HG02798 (cell line): ENCODE measurements at regions not wholly inside any gene's neighbourhood (a gene's known extent, or its start where the extent isn't known, plus 50 kb on each side); places are given as distances from the start of the nearest gene placed in this dataset.
"Not testable (repeated sequence)": the region's sequence is repeated elsewhere in the genome, so short reads cannot be mapped to it uniquely, and the experiment has no call there.

Experiments used
- ATAC-seq: cut with Tn5 transposase; IDR thresholded peaks from one replicate; pipeline ENCODE4 v1.9.1; 2021; ENCODE audit warnings: mild to moderate bottlenecking; ENCODE audit not compliant: unreplicated experiment, poor library complexity

DNA sequence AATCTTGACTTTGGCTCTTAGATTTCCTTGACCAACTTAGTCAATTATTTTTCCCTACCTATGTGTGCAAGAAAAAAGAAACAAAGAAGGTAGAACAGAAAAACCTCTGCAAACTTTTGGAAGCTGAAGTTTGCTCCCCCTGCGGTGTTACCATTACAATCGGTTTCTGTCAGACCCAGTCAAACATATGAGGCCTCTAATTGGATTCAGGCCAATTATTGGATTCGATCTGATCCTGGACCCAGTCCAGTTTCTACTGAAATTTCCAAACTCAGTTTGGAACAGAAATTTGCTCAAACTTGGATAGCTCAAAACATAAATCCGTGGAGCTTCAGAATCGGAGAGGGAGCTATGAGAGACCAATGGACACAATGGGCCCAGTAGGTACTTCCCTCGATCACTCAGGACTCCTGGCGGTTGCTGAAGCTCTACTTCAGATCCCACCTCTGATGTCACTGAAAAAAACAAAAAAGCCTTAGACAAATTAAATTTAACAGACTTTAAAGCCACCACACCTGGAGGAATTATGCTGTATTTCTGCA lies 523.9 kb downstream of the DMRTA1 start:
- no peak for ATAC-seq

DNA sequence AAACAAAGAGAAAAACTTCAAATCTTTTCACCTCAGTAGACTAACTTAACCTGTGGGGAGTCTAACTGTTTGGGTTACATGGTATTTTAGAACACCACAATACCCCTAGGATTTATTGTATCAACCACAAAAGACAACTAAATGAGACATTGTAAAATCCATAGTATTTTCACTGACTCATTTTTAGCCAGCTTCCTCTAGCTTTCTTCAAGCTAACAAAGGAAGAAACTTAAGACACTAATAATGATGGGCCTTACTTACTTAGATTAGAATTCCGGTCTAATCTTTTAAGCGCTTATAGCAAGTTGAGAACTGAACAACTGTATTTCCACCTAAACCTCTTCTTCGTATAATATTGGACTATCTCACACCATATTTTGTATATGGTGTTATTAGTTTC lies 529.3 kb downstream of the DMRTA1 start:
- ATAC-seq: no peak

DNA sequence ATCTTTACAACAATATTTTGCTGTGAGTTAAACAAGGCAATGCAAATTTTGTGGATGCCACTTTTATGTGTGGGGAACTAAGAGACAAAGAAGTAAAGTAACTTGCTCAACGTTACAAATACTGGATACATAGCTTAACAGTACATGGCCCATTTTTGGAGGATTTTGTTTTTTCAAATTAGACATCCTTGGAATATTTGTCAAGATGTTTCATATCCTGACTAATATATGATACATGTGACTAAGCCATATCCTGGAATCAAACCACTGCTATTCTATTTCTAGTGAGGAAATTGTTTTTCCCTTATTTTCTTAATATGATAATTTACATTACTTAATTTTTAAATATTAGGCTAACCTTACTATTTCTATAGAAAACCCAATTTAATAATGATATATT lies 529.8 kb downstream of the DMRTA1 start:
- ATAC-seq: no peak

DNA sequence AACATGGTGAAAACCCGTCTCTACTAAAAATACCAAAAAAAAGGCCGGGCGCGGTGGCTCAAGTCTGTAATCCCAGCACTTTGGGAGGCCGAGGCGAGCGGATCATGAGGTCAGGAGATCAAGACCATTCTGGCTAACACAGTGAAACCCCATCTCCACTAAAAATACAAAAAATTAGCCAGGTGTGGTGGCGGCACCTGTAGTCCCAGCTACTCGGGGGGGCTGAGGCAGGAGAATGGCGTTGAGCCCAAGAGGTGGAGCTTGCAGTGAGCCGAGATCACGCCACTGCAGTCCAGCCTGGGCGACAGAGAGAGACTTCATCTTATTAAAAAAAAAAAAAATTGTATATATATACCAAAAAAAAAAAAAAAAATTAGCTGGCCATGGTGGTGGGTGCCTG lies 533.8 kb downstream of the DMRTA1 start:
- not testable (repeated sequence) for ATAC-seq

DNA sequence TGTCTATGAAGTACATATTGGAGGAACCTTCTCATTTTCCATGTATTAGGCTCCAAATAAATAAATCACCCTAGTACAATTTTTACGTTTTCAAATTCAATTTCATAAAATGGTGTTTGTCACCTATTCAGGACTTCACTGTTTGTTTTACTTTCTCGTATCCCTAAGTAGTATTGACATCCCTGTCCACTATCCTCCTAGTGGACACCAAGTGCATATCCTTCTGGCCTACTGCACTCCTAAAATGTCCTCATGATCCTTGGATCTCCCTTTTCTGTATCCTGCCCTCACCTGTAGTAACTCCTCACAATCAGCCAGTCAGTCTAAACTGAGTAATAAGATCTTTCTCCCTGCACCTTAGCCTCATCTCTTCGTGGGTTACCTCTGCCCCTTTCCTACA lies 539.9 kb downstream of the DMRTA1 start:
- no peak for ATAC-seq

DNA sequence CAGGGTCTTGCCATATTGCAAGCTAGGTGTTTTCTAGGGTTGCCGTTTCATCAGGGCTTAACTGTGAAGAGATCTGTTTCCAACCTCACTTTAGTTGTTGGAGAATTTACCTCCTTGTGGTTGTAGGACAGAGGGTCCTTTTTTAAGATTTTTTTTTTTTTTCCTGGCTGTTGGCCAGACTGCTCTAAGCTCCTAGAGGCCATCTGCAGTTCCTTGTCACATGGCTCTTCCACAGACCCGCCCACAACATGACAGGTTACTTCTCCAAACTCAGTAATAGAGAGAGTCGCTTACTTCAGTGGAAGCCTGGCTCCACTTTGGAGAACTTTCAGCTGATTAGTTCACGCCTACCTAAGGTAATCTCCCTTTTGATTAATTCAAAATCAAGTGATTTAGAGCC lies 543.7 kb downstream of the DMRTA1 start:
- ATAC-seq: no peak

DNA sequence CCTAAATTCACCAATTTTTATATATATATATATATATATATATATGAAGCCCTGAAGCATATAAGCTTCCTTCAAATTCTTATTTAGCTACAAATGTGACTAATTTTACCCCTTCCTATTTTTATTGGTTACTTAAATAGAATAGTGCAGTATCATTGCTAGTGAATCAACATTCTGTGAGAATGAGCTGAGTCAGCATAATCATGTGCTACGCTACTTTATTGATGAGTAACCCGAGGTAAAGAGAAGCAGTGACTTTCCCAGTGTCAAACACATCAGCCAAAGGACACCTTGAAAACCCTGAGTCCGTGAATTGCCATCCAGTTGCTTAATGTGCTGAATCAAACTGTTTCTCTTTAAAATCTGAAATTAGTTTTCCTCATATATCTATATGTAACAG lies 546.2 kb downstream of the DMRTA1 start:
- no peak for ATAC-seq

DNA sequence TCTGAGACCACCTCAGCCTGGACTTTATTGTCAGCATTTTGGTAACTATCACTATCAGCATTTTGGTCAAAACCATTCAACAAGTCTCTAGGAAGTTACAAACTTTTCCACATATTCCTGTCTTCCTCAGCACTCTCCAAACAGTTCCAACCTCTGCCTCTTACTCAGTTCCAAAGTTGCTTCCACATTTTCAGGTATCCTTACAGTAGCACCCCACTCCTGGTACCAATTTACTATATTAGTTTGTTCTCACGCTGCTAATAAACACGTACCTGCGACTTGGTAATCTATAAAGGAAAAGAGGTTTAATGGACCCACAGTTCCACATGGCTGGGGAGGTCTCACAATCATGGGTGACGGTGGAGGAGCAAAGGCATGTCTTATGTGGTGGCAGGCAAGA lies 551.3 kb downstream of the DMRTA1 start:
- ATAC-seq: no peak

DNA sequence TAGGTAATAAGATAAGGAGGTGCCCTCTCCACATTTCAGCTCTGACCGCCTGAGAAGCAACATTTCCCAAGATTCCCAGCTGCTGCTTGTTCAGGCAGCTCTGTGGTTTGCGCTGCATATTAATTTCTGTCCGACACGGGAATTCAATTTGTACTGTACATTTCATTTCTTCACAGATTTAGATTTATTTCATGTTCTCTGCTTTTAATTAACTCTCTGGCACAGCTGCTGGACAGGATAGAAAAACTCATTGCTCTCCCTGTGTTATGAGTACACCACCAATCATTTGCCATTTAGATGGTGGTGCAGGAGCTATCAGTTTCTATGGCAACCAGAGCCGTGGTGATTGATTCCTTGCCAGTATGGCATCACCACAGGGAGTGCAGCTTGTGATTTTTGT lies 558.5 kb downstream of the DMRTA1 start:
- no peak for ATAC-seq

DNA sequence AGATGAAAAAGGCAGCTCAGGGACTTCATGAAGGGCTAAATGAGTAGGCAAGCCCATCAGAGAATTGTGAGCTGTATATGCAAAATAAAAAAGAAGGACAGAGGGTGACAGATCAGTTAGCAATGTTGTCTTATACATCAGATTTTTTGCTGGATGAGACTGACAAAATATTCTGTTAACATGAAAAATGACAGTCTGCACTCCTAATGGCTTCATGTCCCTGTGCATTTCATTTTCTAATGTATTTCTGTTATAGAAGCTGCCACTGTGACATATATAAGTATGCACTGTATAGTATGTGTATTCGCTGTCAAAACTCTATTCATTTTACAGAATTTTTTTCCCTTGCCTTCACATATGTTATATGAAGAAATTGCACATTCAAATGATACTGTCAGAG lies 559.5 kb downstream of the DMRTA1 start:
- no peak for ATAC-seq

DNA sequence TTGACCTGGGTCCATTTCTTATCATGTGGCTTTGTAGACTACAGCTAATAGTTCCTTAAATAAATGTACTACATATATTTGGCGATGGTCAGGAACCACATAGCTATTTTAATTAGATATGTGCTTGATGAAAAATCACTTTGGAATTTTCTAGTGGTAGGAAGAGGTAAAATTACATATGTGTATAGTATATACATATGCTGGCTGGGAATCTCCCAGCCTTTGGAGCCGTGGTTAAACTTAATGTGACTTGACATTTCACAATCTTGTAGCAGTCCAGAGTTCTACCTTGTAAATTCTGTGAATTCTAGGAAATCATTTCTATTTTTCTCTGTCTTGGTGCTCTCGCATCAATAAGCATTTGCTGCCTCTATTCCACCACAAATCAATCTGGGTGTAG lies 565.0 kb downstream of the DMRTA1 start:
- no peak for ATAC-seq

DNA sequence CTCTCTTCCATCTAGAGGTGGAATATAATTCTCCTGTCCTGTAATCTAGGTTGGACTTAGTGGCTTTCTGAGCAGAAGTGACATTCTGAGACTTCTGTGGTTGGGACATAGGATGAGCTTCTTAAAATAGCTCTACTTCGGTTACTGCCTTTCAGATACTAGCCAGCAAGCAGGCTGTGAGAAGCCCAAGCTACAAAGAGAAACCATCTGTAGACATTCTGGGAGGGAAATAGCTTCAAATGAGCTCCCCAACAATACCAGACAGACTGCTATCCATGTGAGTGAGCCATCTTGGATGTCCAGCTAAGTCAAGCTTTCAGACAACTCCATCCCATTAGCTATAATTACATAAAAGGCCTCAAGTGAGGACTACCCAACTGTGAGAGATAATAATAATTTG lies 568.9 kb downstream of the DMRTA1 start:
- ATAC-seq: no peak

DNA sequence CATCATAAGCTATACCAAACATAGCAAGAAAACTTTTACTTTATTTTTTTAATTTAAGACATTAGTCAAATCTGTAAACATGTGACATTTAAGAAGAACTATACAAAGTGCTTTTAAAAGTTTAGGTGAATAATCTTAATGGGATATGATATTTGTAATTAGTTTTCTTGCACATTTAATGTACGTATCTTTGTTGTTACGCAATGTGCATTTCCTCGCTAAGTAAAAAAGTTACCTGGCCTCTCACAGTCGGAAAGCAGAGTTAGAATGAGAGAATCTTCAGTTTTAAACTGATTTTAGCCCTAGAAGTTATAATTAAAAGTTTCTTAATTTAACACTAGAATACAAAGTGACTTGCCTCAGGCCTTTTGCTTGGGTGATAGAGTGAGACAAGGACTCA lies 589.8 kb downstream of the DMRTA1 start:
- no peak for ATAC-seq

DNA sequence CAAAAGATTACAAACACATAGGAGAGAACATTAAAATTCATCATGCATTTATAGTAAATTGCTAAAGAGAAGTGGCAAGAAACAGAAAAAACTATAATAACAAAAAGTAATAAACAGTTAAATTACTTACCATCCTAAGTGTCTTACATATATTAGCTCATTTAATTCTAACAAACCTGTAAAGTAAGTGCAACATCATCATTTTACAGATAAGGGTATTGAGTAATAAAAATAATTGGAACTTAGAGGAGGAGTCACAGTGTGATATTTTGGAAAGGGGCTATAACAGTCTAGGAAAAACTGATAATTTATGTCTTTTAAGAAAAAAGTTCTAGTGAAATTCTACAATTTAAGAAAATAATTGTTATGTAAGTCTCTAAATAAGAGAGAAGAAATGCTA lies 592.8 kb downstream of the DMRTA1 start:
- no peak for ATAC-seq

DNA sequence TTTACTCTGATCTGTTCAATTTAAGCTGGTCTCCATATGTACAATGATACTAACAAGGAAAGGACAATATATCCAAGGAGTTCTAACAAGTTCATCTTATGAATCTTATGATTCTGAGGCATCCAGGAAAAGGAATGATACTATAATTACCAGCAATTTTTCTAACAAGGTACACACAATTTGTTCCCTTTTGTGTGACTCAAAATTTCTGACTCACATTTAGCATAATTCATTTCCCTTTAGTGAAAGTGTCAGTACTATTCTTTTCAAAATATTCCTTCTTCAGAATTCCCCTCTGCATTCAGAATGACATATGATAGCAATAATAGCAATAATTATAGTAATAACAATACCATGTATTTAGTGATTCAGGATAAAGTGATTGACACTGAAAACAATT lies 594.8 kb downstream of the DMRTA1 start:
- no peak for ATAC-seq

DNA sequence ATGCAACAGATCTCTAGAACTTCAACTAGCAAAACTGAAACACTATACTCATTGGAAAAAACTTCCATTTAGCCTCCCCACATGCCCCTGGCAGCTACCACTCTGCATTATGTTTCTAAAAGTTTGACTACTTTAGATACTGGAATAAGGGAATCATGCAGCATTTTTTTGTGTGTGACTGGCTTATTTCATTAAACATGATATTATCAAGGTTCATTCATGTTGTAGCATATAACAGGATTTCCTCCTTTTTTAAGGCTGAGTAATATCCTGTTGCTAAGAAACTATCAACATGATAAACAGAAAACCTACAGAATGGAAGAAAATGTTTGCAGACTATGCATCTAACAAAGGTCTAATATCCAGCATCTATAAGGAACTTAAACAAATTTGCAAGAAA lies 597.9 kb downstream of the DMRTA1 start:
- ATAC-seq: no peak

DNA sequence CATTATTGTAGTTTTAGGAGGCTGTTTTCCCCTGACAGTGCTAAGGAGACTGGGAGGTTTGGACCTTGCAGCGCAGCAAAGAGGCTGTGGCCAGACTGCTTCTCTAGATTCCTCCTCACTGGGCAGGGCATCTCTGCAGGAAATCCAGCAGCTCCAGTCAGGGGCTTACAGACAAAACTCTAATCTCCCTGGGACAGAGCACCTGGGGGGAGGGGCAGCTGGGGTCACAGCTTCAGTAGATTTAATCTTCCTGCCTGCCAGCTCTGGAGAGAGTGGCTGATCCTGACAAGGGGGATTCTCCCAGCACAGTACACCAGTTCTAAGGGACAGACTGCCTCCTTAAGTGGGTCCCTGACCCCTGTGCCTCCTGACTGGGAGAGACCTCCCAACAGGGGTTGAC lies 599.4 kb downstream of the DMRTA1 start:
- ATAC-seq: not testable (repeated sequence)

DNA sequence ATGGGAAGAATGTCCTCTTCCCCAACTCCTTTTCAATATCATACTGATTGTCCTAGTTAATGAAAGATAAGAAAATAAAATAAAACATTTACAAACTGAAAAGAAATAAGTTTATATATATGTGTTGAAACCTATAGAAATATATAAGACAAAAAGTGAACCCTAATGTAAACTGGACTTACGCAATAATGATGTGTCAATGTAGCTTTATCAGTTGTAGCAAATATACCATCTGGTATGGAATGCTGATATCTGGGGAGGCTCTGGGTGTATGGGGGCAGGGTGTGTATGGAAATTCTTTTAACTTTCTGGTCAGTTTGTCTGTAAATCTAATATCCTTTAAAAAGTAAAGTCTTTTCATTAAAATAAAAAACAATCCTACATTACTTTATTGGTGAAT lies 603.9 kb downstream of the DMRTA1 start:
- no peak for ATAC-seq

DNA sequence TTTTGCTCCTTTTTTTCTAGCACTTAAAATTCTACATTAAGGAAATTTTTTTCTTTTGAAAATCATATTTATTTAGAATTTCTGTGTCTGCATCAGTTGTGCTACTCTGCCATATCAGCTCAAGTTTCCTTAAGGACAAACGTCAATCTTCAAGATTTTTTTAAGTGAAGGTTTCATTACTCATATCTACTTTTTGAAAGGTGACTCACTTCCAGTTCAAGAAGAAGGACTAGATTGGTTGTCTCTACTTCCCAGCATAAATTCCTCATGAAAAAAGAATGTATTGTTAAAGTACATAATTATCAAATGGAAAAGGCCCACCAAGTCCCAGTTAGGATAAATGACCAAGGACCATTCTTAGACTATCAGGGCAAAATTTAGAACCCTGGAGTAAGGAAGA lies 626.5 kb downstream of the DMRTA1 start:
- no peak for ATAC-seq

DNA sequence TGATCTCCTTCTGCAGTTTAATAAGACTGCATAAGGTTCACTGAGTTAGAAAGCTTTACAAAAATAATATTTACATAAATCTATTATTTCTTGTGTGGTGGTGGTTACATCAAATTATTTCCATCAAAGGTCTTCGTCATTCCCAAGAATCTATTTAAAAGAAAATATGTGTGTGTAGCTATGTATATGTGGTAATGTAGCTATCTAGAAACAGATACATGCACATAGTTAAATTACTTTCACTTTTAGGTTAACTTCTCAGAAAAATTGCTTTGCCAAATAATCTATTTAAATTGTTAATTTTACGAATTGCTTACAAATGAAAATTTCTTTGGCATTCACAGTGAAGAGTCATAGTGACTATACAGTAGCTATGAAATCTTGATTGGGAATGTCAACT lies 633.2 kb downstream of the DMRTA1 start:
- no peak for ATAC-seq

DNA sequence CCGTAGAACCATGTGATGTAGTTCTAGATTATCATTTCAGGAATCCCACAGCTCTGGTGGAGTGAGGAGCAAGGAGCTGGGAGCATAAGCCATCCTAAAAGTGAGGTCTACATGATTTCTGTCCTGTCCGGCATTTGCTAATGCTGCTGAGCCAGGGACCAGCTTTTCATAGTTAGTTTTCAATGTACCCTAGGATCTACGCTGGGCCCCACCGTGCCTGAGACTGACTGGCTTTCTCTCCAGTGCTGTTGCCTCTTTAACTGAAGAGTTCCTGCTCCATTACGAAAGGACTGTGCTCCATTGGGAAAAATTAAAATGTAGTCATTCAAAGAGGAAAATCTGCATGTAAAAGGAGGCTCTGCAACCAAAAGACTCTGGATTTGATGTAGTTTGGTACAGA lies 634.8 kb downstream of the DMRTA1 start:
- ATAC-seq: no peak

DNA sequence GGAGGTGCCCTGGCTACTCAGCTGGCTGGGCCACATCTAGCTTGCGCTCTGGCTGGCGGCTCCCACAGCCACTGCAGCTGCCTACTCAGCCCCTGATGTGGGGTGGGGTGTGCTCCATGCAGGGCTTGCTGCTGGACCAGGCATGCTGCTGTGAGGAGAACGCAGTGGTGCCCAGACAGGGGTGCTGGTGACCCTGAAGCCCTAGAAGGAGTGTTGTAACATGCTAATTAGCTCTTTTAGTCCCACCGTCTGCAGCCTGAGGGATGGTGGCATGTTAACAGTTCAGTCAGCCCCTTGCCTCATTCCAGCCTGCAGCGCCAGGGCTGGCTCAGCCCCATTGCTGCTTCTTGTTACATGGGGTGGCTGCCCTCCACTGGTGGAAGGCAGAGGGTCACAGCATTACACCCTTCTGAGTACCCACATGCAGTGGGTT lies 642.3 kb downstream of the DMRTA1 start:
- no peak for ATAC-seq

DNA sequence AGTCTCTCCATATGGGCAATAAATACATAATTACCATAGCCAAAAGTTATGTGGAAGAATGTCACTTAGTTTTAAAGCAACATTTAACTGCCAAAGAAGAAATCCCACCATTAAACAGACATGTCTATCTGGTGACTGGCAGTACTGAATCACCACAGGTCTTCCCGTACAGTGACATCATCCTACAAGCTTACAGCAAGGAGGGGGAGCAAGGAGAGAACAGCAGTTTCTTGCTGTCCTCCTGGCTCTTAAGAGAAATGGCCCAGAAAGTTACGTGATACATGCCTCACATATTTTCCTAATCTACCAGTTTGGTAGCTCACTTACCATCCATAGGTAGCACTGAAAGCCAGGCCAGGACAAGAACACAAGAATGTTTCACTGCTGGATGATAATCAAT lies 671.0 kb downstream of the DMRTA1 start:
- no peak for ATAC-seq
